DOHH2 (cell line): ENCODE measurements at regions not wholly inside any gene's neighbourhood (a gene's known extent, or its start where the extent isn't known, plus 50 kb on each side); places are given as distances from the start of the nearest gene placed in this dataset.

Source experiments
- EZH2phosphoT487 ChIP-seq: fragments of 200-600 bp; sonication (generic); IDR thresholded peaks from 2 replicates; pipeline ENCODE4 v1.6.1; 2017; ENCODE audit warnings: borderline replicate concordance, mild to moderate bottlenecking, antibody characterized with exemption, low read length, moderate library complexity, mixed read lengths
- TF ChIP-seq, protein P1 (sequence below): fragments of 200-600 bp; sonication (generic); IDR thresholded peaks from one replicate; pipeline ENCODE4 v1.5.1; 2014; ENCODE audit warnings: antibody characterized with exemption, mild to moderate bottlenecking, low read depth, low read length; ENCODE audit not compliant: poor library complexity, severe bottlenecking

DNA sequence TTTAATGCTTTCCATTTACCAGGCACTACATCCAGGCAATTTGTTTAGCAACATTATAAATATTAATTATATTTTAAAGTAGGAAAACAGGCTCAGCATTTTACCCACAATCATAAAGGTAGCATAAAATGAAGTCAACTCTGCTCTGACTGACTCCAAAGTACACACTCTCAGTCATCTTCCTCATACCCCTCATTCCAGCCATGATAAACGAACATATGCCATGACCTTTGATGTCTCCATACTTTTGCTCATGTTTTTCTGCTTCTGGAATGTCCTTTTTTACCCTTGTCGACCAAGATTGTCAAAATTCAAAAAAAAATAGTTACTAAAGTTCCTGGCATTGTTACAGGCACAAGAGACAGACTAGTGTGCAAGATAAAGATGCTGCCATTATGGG lies 77.7 kb upstream of the SOX6 start:
- no peak for TF ChIP-seq EZH2phosphoT487
- TF ChIP-seq, protein P1, sequence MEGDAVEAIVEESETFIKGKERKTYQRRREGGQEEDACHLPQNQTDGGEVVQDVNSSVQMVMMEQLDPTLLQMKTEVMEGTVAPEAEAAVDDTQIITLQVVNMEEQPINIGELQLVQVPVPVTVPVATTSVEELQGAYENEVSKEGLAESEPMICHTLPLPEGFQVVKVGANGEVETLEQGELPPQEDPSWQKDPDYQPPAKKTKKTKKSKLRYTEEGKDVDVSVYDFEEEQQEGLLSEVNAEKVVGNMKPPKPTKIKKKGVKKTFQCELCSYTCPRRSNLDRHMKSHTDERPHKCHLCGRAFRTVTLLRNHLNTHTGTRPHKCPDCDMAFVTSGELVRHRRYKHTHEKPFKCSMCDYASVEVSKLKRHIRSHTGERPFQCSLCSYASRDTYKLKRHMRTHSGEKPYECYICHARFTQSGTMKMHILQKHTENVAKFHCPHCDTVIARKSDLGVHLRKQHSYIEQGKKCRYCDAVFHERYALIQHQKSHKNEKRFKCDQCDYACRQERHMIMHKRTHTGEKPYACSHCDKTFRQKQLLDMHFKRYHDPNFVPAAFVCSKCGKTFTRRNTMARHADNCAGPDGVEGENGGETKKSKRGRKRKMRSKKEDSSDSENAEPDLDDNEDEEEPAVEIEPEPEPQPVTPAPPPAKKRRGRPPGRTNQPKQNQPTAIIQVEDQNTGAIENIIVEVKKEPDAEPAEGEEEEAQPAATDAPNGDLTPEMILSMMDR, result no peak
